Right lobe of liver (tissue), 4 donors: ENCODE measurements at regions not wholly inside any gene's neighbourhood (a gene's known extent, or its start where the extent isn't known, plus 50 kb on each side); places are given as distances from the start of the nearest gene placed in this dataset.

ENCODE experiments used
- CTCF ChIP-seq, 4 donors: fragments of 200-600 bp in 3 of 4; fragments of 450-650 bp in 1 of 4; IDR thresholded peaks; one replicate each; pipeline versions ENCODE4 v1.5.1 to v1.8.0; 2016 to 2022; ENCODE audit warnings: antibody characterized with exemption in 4 of 4, mild to moderate bottlenecking in 2 of 4
- POLR2A ChIP-seq: fragments of 450-650 bp; IDR thresholded peaks from one replicate; pipeline ENCODE4 v1.6.1; 2017; ENCODE audit warnings: antibody characterized with exemption, mild to moderate bottlenecking
- donor health status: DM: no; HTN: no; CAD: no.
- donor health status: DM: no; HTN: no; CAD: no.
- donor health status: DM: no; HTN: yes; CAD: no.

GRCh38 chr14:65360144-65360784 lies 52.3 kb upstream of the FUT8 start:
- no peak for TF ChIP-seq CTCF (IDR thresholded peaks at IDR 0.05)
- no peak for TF ChIP-seq POLR2A
